Endodermal cell (in vitro differentiated cells): ENCODE measurements at regions not wholly inside any gene's neighbourhood (a gene's known extent, or its start where the extent isn't known, plus 50 kb on each side); places are given as distances from the start of the nearest gene placed in this dataset.

Experiments
- DNase-seq: peaks from one replicate; pipeline ENCODE4 v3.0.0-alpha.2; 2017
- H3K27ac ChIP-seq: 2 replicates; pipeline ENCODE4 v1.5.1; 2013; ENCODE audit warnings: mild to moderate bottlenecking, low read depth, low read length, moderate library complexity
- H3K27me3 ChIP-seq: 2 replicates; pipeline ENCODE4 v1.6.1; 2013; ENCODE audit warnings: mild to moderate bottlenecking, low read length, moderate library complexity; ENCODE audit not compliant: insufficient read depth, control insufficient read depth, poor library complexity, severe bottlenecking
- H3K36me3 ChIP-seq: 2 replicates; pipeline ENCODE4 v1.7.0; 2013; ENCODE audit warnings: mild to moderate bottlenecking, low read length, moderate library complexity; ENCODE audit not compliant: control insufficient read depth, insufficient read depth
- H3K4me1 ChIP-seq: one replicate; pipeline ENCODE4 v1.7.0; 2013; ENCODE audit warnings: low read length; ENCODE audit not compliant: control insufficient read depth, insufficient read depth
- H3K4me3 ChIP-seq: 2 replicates; pipeline ENCODE4 v1.5.1; 2013; ENCODE audit warnings: mild to moderate bottlenecking, low read length, moderate library complexity
- H3K9ac ChIP-seq: 2 replicates; pipeline ENCODE4 v1.6.1; 2013; ENCODE audit warnings: mild to moderate bottlenecking, low read length, moderate library complexity; ENCODE audit not compliant: poor library complexity, severe bottlenecking; ENCODE audit errors: extremely low read depth
- H3K9me3 ChIP-seq: 2 replicates; pipeline ENCODE4 v1.6.1; 2013; ENCODE audit warnings: mild to moderate bottlenecking, low read length, moderate library complexity; ENCODE audit not compliant: control insufficient read depth
- H3K27ac Mint-ChIP-seq: 2 replicates; pipeline ENCODE4 v1.8.0; 2020; ENCODE audit warnings: mixed read lengths
- H3K27me3 Mint-ChIP-seq: 2 replicates; pipeline ENCODE4 v1.8.0; 2021; ENCODE audit warnings: mild to moderate bottlenecking, mixed read lengths; ENCODE audit not compliant: insufficient read depth
- H3K36me3 Mint-ChIP-seq: 2 replicates; pipeline ENCODE4 v1.8.0; 2020; ENCODE audit warnings: low read depth, mixed read lengths
- H3K4me1 Mint-ChIP-seq: 2 replicates; pipeline ENCODE4 v1.8.0; 2020; ENCODE audit warnings: mixed read lengths
- H3K4me3 Mint-ChIP-seq: 2 replicates; pipeline ENCODE4 v1.8.0; 2020; ENCODE audit warnings: mild to moderate bottlenecking, moderate library complexity, mixed read lengths
- H3K9me3 Mint-ChIP-seq: 2 replicates; pipeline ENCODE4 v1.8.0; 2020; ENCODE audit warnings: mild to moderate bottlenecking, mixed read lengths
- WGBS, 2 experiments: methylation state at CpG; one replicate each; pipeline versions ENCODE4 v1.1.5 to v1.1.7; 2013; ENCODE audit warnings: missing lambda C conversion rate in 2 of 2, mixed read lengths in 1 of 2; ENCODE audit not compliant: insufficient coverage in 1 of 2, insufficient read length in 1 of 2; 5-methylcytosine and 5-hydroxymethylcytosine counted together
- TF ChIP-seq, protein P1 (sequence below): fragments of 200-600 bp; sonication (generic); conservative IDR thresholded peaks from 2 replicates; pipeline ENCODE4 v1.5.0; 2021; ENCODE audit warnings: antibody characterized with exemption, mild to moderate bottlenecking

DNA sequence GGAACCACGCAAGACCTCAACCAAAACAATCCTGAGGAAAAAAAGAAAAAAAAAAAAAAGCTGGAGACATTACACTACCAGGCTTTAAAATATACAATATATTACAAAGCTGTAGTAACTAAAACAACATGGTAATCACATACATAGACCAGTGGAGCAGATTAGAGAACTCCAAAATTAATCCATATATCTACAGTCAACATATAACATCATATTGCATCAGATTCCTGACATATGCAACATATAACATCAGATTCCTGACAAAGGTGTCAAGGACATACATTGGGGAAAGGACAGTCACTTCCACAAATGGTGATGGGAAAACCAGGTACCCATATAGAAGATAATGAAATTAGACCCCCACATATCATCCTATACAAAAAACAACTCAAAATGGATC, 145.8 kb downstream of the BTG1 start:
- Mint-ChIP-seq H3K4me3 (no peak overlapping the region), H3K9me3 (peaks cover 8% of the 10 kb centered on the region), H3K27ac (no peak overlapping the region), H3K36me3 (no peaks in the 10 kb centered on the region), H3K27me3 (no peaks in the 10 kb centered on the region), H3K4me1 (peaks cover 16% of the 10 kb centered on the region)
- H3K27me3 ChIP-seq: no peaks in the 10 kb centered on the region
- H3K9ac ChIP-seq: no peak overlapping the region
- no peak overlapping the region for H3K27ac ChIP-seq
- no peaks in the 10 kb centered on the region for H3K36me3 ChIP-seq
- TF ChIP-seq, protein P1, sequence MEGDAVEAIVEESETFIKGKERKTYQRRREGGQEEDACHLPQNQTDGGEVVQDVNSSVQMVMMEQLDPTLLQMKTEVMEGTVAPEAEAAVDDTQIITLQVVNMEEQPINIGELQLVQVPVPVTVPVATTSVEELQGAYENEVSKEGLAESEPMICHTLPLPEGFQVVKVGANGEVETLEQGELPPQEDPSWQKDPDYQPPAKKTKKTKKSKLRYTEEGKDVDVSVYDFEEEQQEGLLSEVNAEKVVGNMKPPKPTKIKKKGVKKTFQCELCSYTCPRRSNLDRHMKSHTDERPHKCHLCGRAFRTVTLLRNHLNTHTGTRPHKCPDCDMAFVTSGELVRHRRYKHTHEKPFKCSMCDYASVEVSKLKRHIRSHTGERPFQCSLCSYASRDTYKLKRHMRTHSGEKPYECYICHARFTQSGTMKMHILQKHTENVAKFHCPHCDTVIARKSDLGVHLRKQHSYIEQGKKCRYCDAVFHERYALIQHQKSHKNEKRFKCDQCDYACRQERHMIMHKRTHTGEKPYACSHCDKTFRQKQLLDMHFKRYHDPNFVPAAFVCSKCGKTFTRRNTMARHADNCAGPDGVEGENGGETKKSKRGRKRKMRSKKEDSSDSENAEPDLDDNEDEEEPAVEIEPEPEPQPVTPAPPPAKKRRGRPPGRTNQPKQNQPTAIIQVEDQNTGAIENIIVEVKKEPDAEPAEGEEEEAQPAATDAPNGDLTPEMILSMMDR: no peak
- H3K4me1 ChIP-seq: peaks cover 3% of the 10 kb centered on the region
- no peak overlapping the region for H3K4me3 ChIP-seq
- H3K9me3 ChIP-seq: peaks cover 6% of the 10 kb centered on the region
- 100% methylated on average over 1 of the region's 1 CpG; no CpG with 5 or more reads in 1 of the 2 experiments for WGBS, 2 experiments
- no peak for DNase-seq

DNA sequence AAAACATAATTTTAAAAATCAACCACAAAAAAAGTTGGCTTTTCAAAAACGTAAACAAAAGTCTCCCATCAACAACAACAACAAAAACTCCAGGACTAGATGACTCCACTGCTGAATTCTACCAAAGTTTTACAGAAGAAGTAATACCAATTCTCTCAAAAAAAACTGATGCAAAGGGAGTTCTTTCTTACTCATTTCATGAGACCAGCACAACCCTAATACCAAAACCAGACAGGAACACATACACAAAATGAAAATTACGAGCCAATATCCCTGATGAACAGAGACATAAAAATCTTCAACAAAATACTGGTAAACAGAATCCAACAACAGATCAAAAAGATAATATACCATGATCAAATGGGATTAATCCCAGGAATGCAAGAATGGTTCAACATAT, 147.3 kb downstream of the BTG1 start:
- peaks cover 8% of the 10 kb centered on the region for H3K9me3 Mint-ChIP-seq
- DNase-seq: no peak
- H3K4me3 Mint-ChIP-seq: no peak overlapping the region
- Histone ChIP-seq H3K27me3 (no peaks in the 10 kb centered on the region), H3K4me3 (no peak overlapping the region), H3K9me3 (peaks cover 6% of the 10 kb centered on the region), H3K36me3 (no peaks in the 10 kb centered on the region), H3K4me1 (no peaks in the 10 kb centered on the region), H3K27ac (no peak overlapping the region), H3K9ac (no peak overlapping the region)
- no peaks in the 10 kb centered on the region for H3K36me3 Mint-ChIP-seq
- no peaks in the 10 kb centered on the region for H3K27me3 Mint-ChIP-seq
- H3K4me1 Mint-ChIP-seq: peaks cover 11% of the 10 kb centered on the region
- TF ChIP-seq, protein P1: no peak
- H3K27ac Mint-ChIP-seq: no peak overlapping the region
- 89 to 100% methylated on average over 1 to 2 of the region's 2 CpGs for WGBS, 2 experiments

DNA sequence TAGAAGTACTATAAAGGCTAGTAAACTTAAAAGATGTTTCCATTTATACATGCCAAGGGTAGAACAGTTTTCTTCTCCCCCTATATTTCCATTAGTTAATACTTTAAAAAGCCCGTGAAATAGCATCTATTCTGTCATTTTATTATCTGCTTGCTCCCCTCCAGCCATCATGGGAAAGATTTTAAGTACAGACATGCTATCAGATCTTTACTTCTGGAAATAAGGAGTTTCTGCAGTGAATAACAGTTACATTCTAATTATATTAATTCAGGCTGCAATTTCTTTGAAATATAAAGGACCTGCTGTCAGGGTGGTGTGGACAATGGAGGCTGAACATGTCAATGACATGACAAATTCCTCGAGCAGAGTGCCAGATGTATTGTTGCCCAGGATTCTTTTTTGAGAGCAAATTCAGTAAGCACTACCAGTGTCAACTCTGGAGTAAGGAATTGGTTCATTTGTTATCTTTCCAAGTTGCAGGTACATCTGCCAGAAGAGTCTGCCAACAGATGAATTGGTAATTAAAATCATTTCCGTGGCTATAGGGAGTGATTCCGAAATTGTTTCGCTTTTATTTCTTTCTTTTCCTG, 151.3 kb downstream of the BTG1 start:
- H3K4me3 ChIP-seq: no peak overlapping the region
- Mint-ChIP-seq H3K9me3 (peaks cover 4% of the 10 kb centered on the region), H3K27ac (no peak overlapping the region), H3K4me3 (no peak overlapping the region), H3K4me1 (peaks cover 6% of the 10 kb centered on the region), H3K36me3 (no peaks in the 10 kb centered on the region), H3K27me3 (no peaks in the 10 kb centered on the region)
- DNase-seq: no peak
- peaks cover 6% of the 10 kb centered on the region for H3K9me3 ChIP-seq
- H3K9ac ChIP-seq: no peak overlapping the region
- H3K36me3 ChIP-seq: no peaks in the 10 kb centered on the region
- TF ChIP-seq, protein P1: no peak
- 81 to 90% methylated on average over 2 to 5 of the region's 5 CpGs for WGBS, 2 experiments
- no peaks in the 10 kb centered on the region for H3K27me3 ChIP-seq
- H3K27ac ChIP-seq: peak overlapping the region; percentile 75
- no peaks in the 10 kb centered on the region for H3K4me1 ChIP-seq
